ENCODE measurements at regions not wholly inside any gene's neighbourhood (a gene's known extent, or its start where the extent isn't known, plus 50 kb on each side); places are given as distances from the start of the nearest gene placed in this dataset.
"Not testable (repeated sequence)": the region's sequence is repeated elsewhere in the genome, so short reads cannot be mapped to it uniquely, and the experiment has no call there.

DNA sequence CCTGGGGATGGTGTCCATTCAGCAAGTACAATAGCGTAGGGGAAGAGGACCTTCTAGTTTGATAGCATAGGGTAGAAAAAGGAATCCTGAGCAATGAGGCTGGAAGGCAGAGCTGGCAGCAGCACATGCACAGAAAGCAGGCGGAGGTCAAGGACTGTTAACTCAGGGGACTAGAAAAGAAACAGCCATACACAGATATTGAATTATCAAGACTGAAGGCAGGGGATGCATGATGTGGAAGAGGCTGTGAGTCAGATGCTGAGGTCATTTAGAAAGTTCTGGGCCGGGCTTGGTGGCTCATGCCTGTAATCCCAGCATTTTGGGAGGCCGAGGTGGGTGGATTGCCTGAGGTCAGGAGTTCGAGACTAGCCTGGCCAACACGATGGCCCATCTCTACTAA lies 65.6 kb downstream of the OPTC start:
- peak; percentile 68 for DNase-seq (ENCODE audit: low read depth)

GRCh38 chr1:203561761-203562160 lies 64.9 kb upstream of the ATP2B4 start:
- not testable (repeated sequence) for DNase-seq (ENCODE audit: low read depth)

DNA sequence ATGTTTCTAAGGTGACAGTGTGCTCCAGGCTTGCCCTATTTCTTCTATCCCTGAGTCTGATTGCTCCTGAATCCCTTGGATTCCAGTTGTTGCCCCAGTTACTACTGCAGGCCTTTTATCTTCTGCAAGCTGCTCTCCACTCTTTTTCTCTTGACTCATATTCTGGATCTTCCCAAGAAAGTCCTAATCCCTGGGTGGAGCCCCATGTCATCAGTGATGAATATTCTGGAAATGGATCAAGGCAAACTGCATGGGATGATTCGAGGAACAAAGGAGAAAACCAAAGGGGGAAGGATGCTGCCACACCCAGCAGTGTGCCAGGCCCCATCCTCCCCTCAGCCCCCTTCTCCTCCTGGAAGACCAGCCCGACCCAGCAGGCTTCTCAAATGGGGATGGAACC lies 63.3 kb upstream of the ATP2B4 start:
- DNase-seq (ENCODE audit: low read depth): peak; percentile 61

- DNase-seq (ENCODE audit: low read depth): no peak
These were observed 62.6 kb upstream of the ATP2B4 start for GRCh38 chr1:203564024-203564423.

GRCh38 chr1:203565049-203565448 lies 61.6 kb upstream of the ATP2B4 start:
- no peak for DNase-seq (ENCODE audit: low read depth)

DNA sequence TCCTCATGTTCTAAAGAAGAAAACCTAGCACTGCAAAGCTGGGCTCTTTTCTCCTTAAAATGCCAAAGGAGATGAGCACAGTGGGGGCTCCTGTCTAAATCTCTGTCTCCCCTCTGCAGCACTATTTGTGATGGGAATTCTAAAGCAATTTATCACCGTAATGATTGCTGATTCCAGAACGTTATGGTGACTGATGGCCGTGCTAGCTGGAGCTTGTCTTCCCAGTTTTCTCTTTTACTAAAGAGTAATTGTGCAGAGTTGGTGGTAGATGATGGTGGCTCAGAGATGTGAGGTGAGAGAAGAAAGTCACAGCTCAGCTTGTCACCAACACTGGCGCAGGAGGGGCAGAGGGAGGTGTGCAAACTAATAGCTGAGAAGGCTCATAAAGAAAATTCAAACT lies 60.7 kb upstream of the ATP2B4 start:
- no peak for DNase-seq (ENCODE audit: low read depth)

DNA sequence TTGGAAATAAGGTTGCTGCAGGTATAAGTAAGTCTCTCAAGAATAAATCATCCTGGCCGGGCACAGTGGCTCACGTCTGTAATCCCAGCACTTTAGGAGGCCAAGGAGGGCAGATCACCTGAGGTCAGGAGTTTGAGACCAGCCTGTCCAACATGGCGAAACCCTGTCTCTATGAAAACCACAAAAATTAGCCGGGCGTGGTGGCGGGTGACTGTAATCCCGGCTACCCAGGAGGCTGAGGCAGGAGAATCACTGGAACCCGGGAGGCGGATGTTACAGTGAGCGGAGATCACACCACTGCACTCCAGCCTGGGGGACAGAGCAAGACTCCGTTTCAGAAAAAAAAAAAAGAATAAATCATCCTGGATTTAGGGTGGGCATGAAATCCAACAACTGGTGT lies 59.7 kb upstream of the ATP2B4 start:
- not testable (repeated sequence) for DNase-seq (ENCODE audit: low read depth)

DNA sequence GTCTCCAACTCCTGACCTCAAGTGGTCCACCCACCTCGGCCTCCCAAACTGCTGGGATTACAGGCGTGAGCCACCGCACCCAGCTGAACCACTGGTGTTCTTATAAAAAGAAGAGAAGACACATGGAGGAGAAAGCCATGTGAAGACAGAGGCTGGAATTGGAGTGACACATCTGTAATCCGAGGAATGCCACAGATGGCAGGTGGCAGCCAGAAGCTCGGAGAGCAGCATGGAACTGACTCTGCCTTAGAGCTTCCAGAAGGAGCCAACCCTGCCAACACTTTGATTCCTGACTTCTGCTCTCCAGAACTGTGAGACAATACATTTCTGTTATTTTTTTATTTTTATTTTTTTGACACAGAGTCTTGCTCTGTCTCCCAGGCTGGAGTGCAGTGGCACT lies 59.0 kb upstream of the ATP2B4 start:
- DNase-seq (ENCODE audit: low read depth): no peak

GRCh38 chr1:203569490-203570318 lies 56.9 kb upstream of the ATP2B4 start:
- peak; percentile 60 for DNase-seq (ENCODE audit: low read depth)

- no peak for DNase-seq (ENCODE audit: low read depth)
These were observed 55.8 kb upstream of the ATP2B4 start for GRCh38 chr1:203570805-203571204.

DNA sequence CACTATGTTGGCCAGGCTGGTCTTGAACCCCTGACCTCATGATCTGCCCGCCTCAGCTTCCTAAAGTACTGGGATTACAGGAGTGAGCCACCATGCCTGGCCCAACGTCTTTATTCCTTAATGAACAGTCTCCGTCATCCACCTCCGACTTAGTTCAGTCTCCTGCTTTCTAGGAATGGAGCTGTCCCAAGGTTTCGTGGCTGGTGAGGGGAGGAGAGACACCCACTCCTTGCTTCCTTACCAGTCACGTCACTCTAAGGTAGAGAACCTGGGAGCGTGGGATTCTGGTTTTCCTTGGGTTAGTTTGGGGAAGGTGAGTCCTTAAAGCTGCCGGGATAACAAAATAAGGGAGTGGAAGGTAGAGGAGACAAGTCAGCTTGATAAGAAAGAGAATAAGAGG lies 55.0 kb upstream of the ATP2B4 start:
- no peak for DNase-seq (ENCODE audit: low read depth)

DNA sequence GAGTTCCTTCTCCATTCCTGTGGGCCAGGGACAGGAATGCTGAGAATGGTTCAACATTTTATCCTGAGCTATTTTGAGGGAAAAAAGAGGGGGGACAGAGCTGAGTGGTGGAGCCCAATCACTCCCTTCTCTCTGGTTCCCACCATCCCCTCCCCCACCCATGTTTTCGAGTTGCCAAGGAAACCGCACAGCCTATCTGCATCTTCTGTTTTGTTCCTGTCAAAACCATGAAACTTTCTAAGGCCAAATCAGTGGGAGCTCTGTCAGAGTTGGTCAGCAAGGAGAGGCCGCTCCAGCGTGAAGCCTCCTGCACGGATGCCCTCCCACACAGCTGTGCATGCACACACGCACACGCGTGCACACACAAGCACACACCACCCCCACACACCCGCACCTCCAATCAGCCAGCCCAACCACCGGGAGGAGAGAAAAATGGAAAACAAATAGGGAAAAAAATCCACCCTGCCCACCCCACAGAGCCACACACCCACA lies 54.5 kb upstream of the ATP2B4 start:
- DNase-seq (ENCODE audit: low read depth): no peak

- DNase-seq (ENCODE audit: low read depth): no peak
These were observed 52.9 kb upstream of the ATP2B4 start for GRCh38 chr1:203573730-203574129.
